ENCODE measurements at regions not wholly inside any gene's neighbourhood (a gene's known extent, or its start where the extent isn't known, plus 50 kb on each side); places are given as distances from the start of the nearest gene placed in this dataset.

DNA sequence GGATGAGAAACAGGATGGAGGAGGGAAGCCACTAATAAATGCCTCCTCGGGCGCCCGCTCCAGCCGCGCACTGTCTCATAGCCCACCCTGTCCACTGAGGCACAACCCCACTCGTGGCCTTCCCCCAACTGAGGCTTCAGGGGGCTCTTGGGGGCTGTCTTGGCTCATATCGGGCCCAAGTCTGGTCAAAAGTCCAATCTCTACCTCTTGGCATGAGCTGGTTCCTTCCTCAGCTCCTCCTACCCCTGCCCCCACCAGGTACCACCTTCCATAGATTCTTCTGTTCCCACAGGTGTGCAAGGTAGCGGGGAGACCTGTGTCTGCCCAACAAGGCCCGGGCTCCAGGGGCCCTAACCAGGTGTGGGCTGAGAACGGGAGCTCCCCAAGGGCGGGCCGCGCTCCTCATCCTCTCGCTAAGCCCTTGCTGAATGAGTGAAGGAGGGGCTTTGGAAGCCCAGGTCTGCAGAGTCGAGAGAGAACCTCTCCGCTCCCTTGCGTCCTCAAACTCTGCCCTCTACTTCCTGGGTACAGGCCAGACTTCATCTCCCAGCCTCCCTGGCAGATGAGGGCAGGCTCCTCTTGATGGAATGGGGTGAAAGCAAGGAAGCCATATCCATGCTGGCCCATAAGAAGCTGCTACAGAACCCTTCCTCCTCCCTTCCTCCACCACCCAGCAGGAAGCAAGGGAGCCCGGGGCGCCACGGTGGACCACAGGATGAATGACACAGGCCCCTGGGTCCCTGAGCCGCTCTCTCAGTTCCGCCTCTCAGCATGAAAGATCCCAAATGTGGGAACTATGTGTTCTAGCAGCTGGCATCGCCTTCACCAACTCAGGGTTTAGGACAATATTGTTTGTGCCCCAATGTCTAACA is 74.7 kb downstream of the PSMG1 start:
- Histone ChIP-seq H3K4ac (ENCODE audit: low read depth, low read length) (no peak overlapping the region), H3K4me1 (ENCODE audit: insufficient read depth, low read length) (no peaks in the 10 kb centered on the region), H3T11ph (ENCODE audit: low read length) (no peak overlapping the region), H3K27me3 (ENCODE audit: insufficient read depth, low read length) (no peaks in the 10 kb centered on the region), H2AFZ (ENCODE audit: low read length) (no peak overlapping the region), H3K18ac (ENCODE audit: insufficient read length, low read depth, low read length) (no peak overlapping the region), H4K20me1 (ENCODE audit: control insufficient read depth, insufficient read depth, insufficient read length) (no peaks in the 10 kb centered on the region), H3K27ac (ENCODE audit: insufficient read length, low read depth, low read length) (no peak overlapping the region), H4K8ac (replicated peaks; ENCODE audit: insufficient read length, low read depth, low read length) (no peak overlapping the region), H2BK120ac (ENCODE audit: low read depth, low read length, poor library complexity, severe bottlenecking) (no peak overlapping the region), H4K91ac (ENCODE audit: insufficient read length, low read depth, low read length) (no peak overlapping the region), H3K56ac (ENCODE audit: insufficient read length, low read depth, low read length) (no peak overlapping the region), H4K5ac (ENCODE audit: insufficient read length, low read depth, low read length) (no peak overlapping the region), H2BK20ac (ENCODE audit: low read depth, low read length, poor library complexity, severe bottlenecking) (no peak overlapping the region), H3K4me2 (ENCODE audit: insufficient read depth, insufficient read length, low read length) (no peak overlapping the region), H3K23ac (ENCODE audit: insufficient read length, low read depth, low read length) (no peak overlapping the region), H3K79me2 (ENCODE audit: insufficient read depth, low read length) (no peaks in the 10 kb centered on the region), H3K9ac (ENCODE audit: extremely low read depth, insufficient read length, low read length) (no peak overlapping the region), H3K23me2 (ENCODE audit: insufficient read length, low read depth, low read length, poor library complexity, severe bottlenecking) (no peaks in the 10 kb centered on the region), H3K14ac (ENCODE audit: insufficient read depth, low read length) (no peak overlapping the region), H2BK15ac (ENCODE audit: low read depth, low read length) (no peak overlapping the region), H2BK12ac (ENCODE audit: insufficient read length, low read depth, low read length) (no peak overlapping the region), H3K79me1 (ENCODE audit: insufficient read depth, low read depth, low read length, poor library complexity, severe bottlenecking) (no peaks in the 10 kb centered on the region), H3K9me3 (ENCODE audit: control insufficient read depth, low read depth, low read length) (no peaks in the 10 kb centered on the region), H2BK5ac (ENCODE audit: insufficient read length, low read length) (no peak overlapping the region), H2AK5ac (ENCODE audit: insufficient read length, low read length) (no peak overlapping the region)
- no peak overlapping the region for H3K4me3 Mint-ChIP-seq
- H3K27ac Mint-ChIP-seq, result no peak overlapping the region
- TF ChIP-seq, protein P1, sequence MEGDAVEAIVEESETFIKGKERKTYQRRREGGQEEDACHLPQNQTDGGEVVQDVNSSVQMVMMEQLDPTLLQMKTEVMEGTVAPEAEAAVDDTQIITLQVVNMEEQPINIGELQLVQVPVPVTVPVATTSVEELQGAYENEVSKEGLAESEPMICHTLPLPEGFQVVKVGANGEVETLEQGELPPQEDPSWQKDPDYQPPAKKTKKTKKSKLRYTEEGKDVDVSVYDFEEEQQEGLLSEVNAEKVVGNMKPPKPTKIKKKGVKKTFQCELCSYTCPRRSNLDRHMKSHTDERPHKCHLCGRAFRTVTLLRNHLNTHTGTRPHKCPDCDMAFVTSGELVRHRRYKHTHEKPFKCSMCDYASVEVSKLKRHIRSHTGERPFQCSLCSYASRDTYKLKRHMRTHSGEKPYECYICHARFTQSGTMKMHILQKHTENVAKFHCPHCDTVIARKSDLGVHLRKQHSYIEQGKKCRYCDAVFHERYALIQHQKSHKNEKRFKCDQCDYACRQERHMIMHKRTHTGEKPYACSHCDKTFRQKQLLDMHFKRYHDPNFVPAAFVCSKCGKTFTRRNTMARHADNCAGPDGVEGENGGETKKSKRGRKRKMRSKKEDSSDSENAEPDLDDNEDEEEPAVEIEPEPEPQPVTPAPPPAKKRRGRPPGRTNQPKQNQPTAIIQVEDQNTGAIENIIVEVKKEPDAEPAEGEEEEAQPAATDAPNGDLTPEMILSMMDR (conservative IDR thresholded peaks at IDR 0.05), result no peak
- no peaks in the 10 kb centered on the region; a peak in 1 of 5 replicates for H3K9me3 Mint-ChIP-seq
- WGBS (ENCODE audit: extremely low coverage, insufficient read length, low lambda C conversion rate), result no CpG with 5 or more reads among the region's 23 CpGs
- no peak for DNase-seq
- H3K27me3 Mint-ChIP-seq (ENCODE audit: low read depth), result peaks cover 11% of the 10 kb centered on the region
- no peaks in the 10 kb centered on the region; a peak in 1 of 7 replicates for H3K36me3 Mint-ChIP-seq (ENCODE audit: insufficient read depth in 1 of 3, low read depth in 3 of 3)
- peaks cover 8 to 10% of the 10 kb centered on the region in 2 experiments for H3K4me1 Mint-ChIP-seq
